ENCODE measurements at regions not wholly inside any gene's neighbourhood (a gene's known extent, or its start where the extent isn't known, plus 50 kb on each side); places are given as distances from the start of the nearest gene placed in this dataset.

GRCh38 chr5:9830184-9830583 is 200.0 kb upstream of the TAS2R1 start:
- TF ChIP-seq POLR2A (IDR thresholded peaks at IDR 0.05) (no peak), CTCF (IDR thresholded peaks at IDR 0.05) (no peak)
